ENCODE measurements at regions not wholly inside any gene's neighbourhood (a gene's known extent, or its start where the extent isn't known, plus 50 kb on each side); places are given as distances from the start of the nearest gene placed in this dataset.

DNA sequence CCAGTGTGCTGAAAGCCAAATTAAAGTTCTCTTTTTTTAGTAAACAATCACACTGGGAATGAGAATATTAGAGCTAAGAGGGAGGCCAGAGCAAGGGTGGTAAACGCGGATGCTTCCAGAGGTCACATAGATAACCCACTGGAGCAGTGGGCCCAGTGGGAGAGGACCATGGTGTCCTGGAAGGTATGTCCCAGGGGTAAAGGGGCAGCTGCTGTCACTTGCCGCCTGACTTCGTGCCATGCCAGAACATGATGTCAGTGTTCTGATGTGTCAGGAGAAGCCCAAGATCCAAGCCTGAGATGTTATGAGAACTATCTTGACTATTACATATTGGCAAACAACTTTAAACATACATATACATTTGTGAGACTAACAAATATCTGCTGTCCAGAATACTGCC is 211.9 kb upstream of the IL12A start:
- Histone ChIP-seq H3K36me3 (ENCODE audit: control insufficient read depth in 1 of 2, insufficient read depth in 2 of 2, low read length in 2 of 2) (no peaks in the 10 kb centered on the region; a peak in 1 of 4 replicates), H3K4me1 (ENCODE audit: control insufficient read depth in 1 of 2, insufficient read depth in 2 of 2, low read length in 2 of 2) (peaks cover 15 to 27% of the 10 kb centered on the region in 2 experiments), H4K20me1 (ENCODE audit: insufficient read depth) (no peaks in the 10 kb centered on the region), H3K4me2 (ENCODE audit: low read length) (no peak overlapping the region), H2AFZ (ENCODE audit: low read depth, low read length, poor library complexity, severe bottlenecking) (no peak overlapping the region), H3K79me2 (ENCODE audit: insufficient read depth, low read length) (peaks cover 26% of the 10 kb centered on the region), H3K9ac (ENCODE audit: low read length) (no peak overlapping the region), H3K9me3 (ENCODE audit: control insufficient read depth in 1 of 2, insufficient read depth in 1 of 2, low read depth in 1 of 2, low read length in 2 of 2) (no peaks in the 10 kb centered on the region), H3K9me2 (ENCODE audit: insufficient read depth) (no peaks in the 10 kb centered on the region), H3K4me3 (replicated peaks in 1 of 2; ENCODE audit: low read depth in 1 of 2, low read length in 2 of 2) (no peak overlapping the region), H3K27ac (ENCODE audit: low read depth, low read length) (no peak overlapping the region), H3K27me3 (ENCODE audit: insufficient read depth, low read length) (no peaks in the 10 kb centered on the region)
- intact Hi-C loops (cut with micrococcal nuclease), result no loop called here
- ChIA-PET POLR2A (no interaction called here), RAD21 (ENCODE audit: low non-redundant PET in 1 of 2, low total read pairs in 2 of 2, uncharacterized antibody in 2 of 2, unreplicated experiment in 2 of 2) (no interaction called here), CTCF (no interaction called here)
- DNase-seq (ENCODE audit: low read depth, low spot score) (no peak), ATAC-seq (no peak)
- BruUV-seq (replicated peaks), result no TSS peak
- TF ChIP-seq, protein P1, sequence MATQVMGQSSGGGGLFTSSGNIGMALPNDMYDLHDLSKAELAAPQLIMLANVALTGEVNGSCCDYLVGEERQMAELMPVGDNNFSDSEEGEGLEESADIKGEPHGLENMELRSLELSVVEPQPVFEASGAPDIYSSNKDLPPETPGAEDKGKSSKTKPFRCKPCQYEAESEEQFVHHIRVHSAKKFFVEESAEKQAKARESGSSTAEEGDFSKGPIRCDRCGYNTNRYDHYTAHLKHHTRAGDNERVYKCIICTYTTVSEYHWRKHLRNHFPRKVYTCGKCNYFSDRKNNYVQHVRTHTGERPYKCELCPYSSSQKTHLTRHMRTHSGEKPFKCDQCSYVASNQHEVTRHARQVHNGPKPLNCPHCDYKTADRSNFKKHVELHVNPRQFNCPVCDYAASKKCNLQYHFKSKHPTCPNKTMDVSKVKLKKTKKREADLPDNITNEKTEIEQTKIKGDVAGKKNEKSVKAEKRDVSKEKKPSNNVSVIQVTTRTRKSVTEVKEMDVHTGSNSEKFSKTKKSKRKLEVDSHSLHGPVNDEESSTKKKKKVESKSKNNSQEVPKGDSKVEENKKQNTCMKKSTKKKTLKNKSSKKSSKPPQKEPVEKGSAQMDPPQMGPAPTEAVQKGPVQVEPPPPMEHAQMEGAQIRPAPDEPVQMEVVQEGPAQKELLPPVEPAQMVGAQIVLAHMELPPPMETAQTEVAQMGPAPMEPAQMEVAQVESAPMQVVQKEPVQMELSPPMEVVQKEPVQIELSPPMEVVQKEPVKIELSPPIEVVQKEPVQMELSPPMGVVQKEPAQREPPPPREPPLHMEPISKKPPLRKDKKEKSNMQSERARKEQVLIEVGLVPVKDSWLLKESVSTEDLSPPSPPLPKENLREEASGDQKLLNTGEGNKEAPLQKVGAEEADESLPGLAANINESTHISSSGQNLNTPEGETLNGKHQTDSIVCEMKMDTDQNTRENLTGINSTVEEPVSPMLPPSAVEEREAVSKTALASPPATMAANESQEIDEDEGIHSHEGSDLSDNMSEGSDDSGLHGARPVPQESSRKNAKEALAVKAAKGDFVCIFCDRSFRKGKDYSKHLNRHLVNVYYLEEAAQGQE (IDR thresholded peaks at IDR 0.05; ENCODE audit: low read depth), result no peak

DNA sequence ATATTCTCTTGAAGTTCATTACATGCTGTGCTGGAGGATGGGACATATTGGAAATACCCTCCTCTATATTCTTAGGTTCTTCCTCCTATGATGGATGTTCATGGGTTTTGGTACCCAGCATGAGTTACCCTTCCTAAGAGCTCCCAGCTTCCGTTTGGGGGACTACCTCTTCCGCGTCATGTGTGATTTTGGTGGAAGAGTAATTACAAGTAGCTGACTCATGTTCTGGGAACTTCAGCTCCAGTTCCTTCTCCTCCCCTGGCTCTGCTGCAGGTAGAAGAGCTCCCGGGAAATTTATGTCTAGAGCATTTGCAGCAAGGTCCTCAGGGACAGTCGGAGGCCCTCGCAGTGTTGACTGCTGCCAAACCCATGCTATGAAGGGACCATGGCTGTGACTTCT is 208.8 kb upstream of the IL12A start:
- CTCF ChIA-PET, result no interaction called here
- intact Hi-C loops (cut with micrococcal nuclease), result no loop called here
- no peaks in the 10 kb centered on the region for H3K9me2 ChIP-seq (ENCODE audit: insufficient read depth)
- H3K27ac ChIP-seq (ENCODE audit: low read depth, low read length), result no peak overlapping the region
- no peaks in the 10 kb centered on the region for H3K27me3 ChIP-seq (ENCODE audit: insufficient read depth, low read length)
- RAD21 ChIA-PET (ENCODE audit: low non-redundant PET in 1 of 2, low total read pairs in 2 of 2, uncharacterized antibody in 2 of 2, unreplicated experiment in 2 of 2), result no interaction called here
- H4K20me1 ChIP-seq (ENCODE audit: insufficient read depth), result no peaks in the 10 kb centered on the region
- no peaks in the 10 kb centered on the region for H3K36me3 ChIP-seq (ENCODE audit: control insufficient read depth in 1 of 2, insufficient read depth in 2 of 2, low read length in 2 of 2)
- no peak; the same call in 1 of the 2 replicates for ATAC-seq
- no TSS peak for BruUV-seq (replicated peaks)
- no peak overlapping the region for H3K9ac ChIP-seq (ENCODE audit: low read length)
- POLR2A ChIA-PET, result no interaction called here
- no peak overlapping the region for H2AFZ ChIP-seq (ENCODE audit: low read depth, low read length, poor library complexity, severe bottlenecking)
- no peak overlapping the region for H3K4me2 ChIP-seq (ENCODE audit: low read length)
- no peaks in the 10 kb centered on the region for H3K9me3 ChIP-seq (ENCODE audit: control insufficient read depth in 1 of 2, insufficient read depth in 1 of 2, low read depth in 1 of 2, low read length in 2 of 2)
- no peak overlapping the region for H3K4me3 ChIP-seq (replicated peaks in 1 of 2; ENCODE audit: low read depth in 1 of 2, low read length in 2 of 2)
- peaks cover 12 to 25% of the 10 kb centered on the region in 2 experiments for H3K4me1 ChIP-seq (ENCODE audit: control insufficient read depth in 1 of 2, insufficient read depth in 2 of 2, low read length in 2 of 2)
- DNase-seq (ENCODE audit: low read depth, low spot score), result no peak
- peaks cover 9% of the 10 kb centered on the region for H3K79me2 ChIP-seq (ENCODE audit: insufficient read depth, low read length)
- TF ChIP-seq SP1 (IDR thresholded peaks at IDR 0.05; ENCODE audit: low read depth) (no peak), SRF (IDR thresholded peaks at IDR 0.05; ENCODE audit: low read depth) (no peak), SIN3A (IDR thresholded peaks at IDR 0.05; ENCODE audit: low read depth) (no peak), FOSL1 (IDR thresholded peaks at IDR 0.05; ENCODE audit: low read depth) (no peak), ZNF274 (IDR thresholded peaks at IDR 0.05; ENCODE audit: low read depth, low read length) (no peak), CEBPB (IDR thresholded peaks at IDR 0.05; ENCODE audit: low read depth) (no peak), CBX3 (IDR thresholded peaks at IDR 0.05; ENCODE audit: low read depth) (no peak), EGR1 (IDR thresholded peaks at IDR 0.05; ENCODE audit: low read depth) (no peak), YY1 (IDR thresholded peaks at IDR 0.05; ENCODE audit: extremely low read depth, insufficient replicate concordance, low read depth, low read length) (no peak)
- TF ChIP-seq, protein P2, sequence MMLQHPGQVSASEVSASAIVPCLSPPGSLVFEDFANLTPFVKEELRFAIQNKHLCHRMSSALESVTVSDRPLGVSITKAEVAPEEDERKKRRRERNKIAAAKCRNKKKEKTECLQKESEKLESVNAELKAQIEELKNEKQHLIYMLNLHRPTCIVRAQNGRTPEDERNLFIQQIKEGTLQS (IDR thresholded peaks at IDR 0.05), result no peak
- TF ChIP-seq, protein P3, sequence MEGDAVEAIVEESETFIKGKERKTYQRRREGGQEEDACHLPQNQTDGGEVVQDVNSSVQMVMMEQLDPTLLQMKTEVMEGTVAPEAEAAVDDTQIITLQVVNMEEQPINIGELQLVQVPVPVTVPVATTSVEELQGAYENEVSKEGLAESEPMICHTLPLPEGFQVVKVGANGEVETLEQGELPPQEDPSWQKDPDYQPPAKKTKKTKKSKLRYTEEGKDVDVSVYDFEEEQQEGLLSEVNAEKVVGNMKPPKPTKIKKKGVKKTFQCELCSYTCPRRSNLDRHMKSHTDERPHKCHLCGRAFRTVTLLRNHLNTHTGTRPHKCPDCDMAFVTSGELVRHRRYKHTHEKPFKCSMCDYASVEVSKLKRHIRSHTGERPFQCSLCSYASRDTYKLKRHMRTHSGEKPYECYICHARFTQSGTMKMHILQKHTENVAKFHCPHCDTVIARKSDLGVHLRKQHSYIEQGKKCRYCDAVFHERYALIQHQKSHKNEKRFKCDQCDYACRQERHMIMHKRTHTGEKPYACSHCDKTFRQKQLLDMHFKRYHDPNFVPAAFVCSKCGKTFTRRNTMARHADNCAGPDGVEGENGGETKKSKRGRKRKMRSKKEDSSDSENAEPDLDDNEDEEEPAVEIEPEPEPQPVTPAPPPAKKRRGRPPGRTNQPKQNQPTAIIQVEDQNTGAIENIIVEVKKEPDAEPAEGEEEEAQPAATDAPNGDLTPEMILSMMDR (IDR thresholded peaks at IDR 0.05 in 2 of 3, conservative IDR thresholded peaks at IDR 0.05 in 1 of 3; ENCODE audit: borderline replicate concordance in 1 of 3, insufficient read depth in 1 of 3, low read depth in 2 of 3, low read length in 2 of 3), result no peak
- TF ChIP-seq, protein P4, sequence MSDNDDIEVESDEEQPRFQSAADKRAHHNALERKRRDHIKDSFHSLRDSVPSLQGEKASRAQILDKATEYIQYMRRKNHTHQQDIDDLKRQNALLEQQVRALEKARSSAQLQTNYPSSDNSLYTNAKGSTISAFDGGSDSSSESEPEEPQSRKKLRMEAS (IDR thresholded peaks at IDR 0.05), result no peak

Data from HCT116 (cell line).